ENCODE measurements at regions not wholly inside any gene's neighbourhood (a gene's known extent, or its start where the extent isn't known, plus 50 kb on each side); places are given as distances from the start of the nearest gene placed in this dataset.

DNA sequence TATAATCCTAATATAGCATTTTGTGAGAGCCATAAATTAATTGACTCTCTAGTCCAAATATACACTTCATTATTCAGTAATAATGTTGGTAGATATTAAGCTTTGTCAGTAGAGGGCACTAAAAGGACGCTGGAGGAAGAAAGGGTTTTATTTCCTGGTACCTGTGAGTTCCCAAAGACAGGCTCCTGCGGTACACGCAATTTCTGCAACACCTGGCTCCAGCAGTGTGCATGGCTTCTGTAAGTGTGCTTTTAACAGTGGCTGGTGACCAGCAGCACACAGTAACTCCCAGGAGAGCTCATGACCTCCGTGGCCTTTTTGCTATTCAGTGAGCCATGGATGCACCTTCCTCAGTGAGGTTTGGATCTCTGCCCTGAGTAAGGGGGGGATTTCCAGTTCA lies 338.3 kb upstream of the ZNF385D start:
- no peaks in the 10 kb centered on the region for H3F3A ChIP-seq (ENCODE audit: insufficient read depth)
- no peaks in the 10 kb centered on the region for H3K27me3 ChIP-seq (ENCODE audit: low read length)
- no peaks in the 10 kb centered on the region for H3K9me3 ChIP-seq (ENCODE audit: insufficient read depth, low read length)
- no peaks in the 10 kb centered on the region for H3K36me3 ChIP-seq (ENCODE audit: low read length)
- no peak overlapping the region for H3K4me3 ChIP-seq (ENCODE audit: insufficient read depth, low read length, poor library complexity, severe bottlenecking)
- no peak overlapping the region for H3K9ac ChIP-seq (ENCODE audit: low read length)
- no peak for TF ChIP-seq EZH2phosphoT487 (conservative IDR thresholded peaks at IDR 0.05; ENCODE audit: low read length)
- TF ChIP-seq, protein P1, sequence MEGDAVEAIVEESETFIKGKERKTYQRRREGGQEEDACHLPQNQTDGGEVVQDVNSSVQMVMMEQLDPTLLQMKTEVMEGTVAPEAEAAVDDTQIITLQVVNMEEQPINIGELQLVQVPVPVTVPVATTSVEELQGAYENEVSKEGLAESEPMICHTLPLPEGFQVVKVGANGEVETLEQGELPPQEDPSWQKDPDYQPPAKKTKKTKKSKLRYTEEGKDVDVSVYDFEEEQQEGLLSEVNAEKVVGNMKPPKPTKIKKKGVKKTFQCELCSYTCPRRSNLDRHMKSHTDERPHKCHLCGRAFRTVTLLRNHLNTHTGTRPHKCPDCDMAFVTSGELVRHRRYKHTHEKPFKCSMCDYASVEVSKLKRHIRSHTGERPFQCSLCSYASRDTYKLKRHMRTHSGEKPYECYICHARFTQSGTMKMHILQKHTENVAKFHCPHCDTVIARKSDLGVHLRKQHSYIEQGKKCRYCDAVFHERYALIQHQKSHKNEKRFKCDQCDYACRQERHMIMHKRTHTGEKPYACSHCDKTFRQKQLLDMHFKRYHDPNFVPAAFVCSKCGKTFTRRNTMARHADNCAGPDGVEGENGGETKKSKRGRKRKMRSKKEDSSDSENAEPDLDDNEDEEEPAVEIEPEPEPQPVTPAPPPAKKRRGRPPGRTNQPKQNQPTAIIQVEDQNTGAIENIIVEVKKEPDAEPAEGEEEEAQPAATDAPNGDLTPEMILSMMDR (IDR thresholded peaks at IDR 0.05; ENCODE audit: insufficient read depth, low read length, poor library complexity, severe bottlenecking) = peak; percentile 38
- no peaks in the 10 kb centered on the region for H3K79me2 ChIP-seq (ENCODE audit: insufficient read depth, low read length)
- peak overlapping the region; percentile 51 for H2AFZ ChIP-seq (ENCODE audit: low read depth, low read length, severe bottlenecking)
- no peak overlapping the region for H3K4me2 ChIP-seq (ENCODE audit: low read depth, low read length, poor library complexity, severe bottlenecking)
- no peaks in the 10 kb centered on the region for H4K20me1 ChIP-seq (ENCODE audit: low read depth, low read length)
- H3K9me2 ChIP-seq (replicated peaks; ENCODE audit: insufficient read depth, low read length) = no peaks in the 10 kb centered on the region
- H3K27ac ChIP-seq (ENCODE audit: low read depth, low read length) = no peak overlapping the region

DNA sequence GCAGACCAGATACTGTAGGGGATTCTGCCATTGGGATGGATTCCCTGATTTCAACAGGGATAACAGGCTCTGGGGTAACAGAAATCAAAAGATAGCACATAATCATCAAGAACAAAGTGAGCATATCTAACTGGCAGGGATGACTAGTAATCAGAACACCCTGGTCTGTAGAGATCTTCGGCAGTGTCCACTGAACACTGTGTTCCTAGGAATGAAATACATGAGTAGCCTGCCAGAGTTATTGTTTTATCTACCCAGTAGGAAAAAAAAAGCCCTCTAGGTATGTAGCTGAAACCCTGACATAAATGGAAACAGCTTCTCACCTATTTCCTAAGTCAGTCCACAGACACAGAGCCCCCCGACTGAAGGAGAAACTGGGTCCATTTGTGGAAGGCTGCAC lies 340.3 kb upstream of the ZNF385D start:
- H4K20me1 ChIP-seq (ENCODE audit: low read depth, low read length) = no peaks in the 10 kb centered on the region
- H3K4me2 ChIP-seq (ENCODE audit: low read depth, low read length, poor library complexity, severe bottlenecking) = no peak overlapping the region
- H3K27ac ChIP-seq (ENCODE audit: low read depth, low read length) = no peak overlapping the region
- H3K79me2 ChIP-seq (ENCODE audit: insufficient read depth, low read length) = no peaks in the 10 kb centered on the region
- H3K9ac ChIP-seq (ENCODE audit: low read length) = no peak overlapping the region
- no peaks in the 10 kb centered on the region for H3K27me3 ChIP-seq (ENCODE audit: low read length)
- no peak overlapping the region for H2AFZ ChIP-seq (ENCODE audit: low read depth, low read length, severe bottlenecking)
- no peaks in the 10 kb centered on the region for H3K36me3 ChIP-seq (ENCODE audit: low read length)
- no peak for TF ChIP-seq EZH2phosphoT487 (conservative IDR thresholded peaks at IDR 0.05; ENCODE audit: low read length)
- TF ChIP-seq, protein P1 (IDR thresholded peaks at IDR 0.05; ENCODE audit: insufficient read depth, low read length, poor library complexity, severe bottlenecking) = no peak
- H3K9me2 ChIP-seq (replicated peaks; ENCODE audit: insufficient read depth, low read length) = no peaks in the 10 kb centered on the region
- H3K9me3 ChIP-seq (ENCODE audit: insufficient read depth, low read length) = no peaks in the 10 kb centered on the region
- H3K4me3 ChIP-seq (ENCODE audit: insufficient read depth, low read length, poor library complexity, severe bottlenecking) = no peak overlapping the region
- no peaks in the 10 kb centered on the region for H3F3A ChIP-seq (ENCODE audit: insufficient read depth)

DNA sequence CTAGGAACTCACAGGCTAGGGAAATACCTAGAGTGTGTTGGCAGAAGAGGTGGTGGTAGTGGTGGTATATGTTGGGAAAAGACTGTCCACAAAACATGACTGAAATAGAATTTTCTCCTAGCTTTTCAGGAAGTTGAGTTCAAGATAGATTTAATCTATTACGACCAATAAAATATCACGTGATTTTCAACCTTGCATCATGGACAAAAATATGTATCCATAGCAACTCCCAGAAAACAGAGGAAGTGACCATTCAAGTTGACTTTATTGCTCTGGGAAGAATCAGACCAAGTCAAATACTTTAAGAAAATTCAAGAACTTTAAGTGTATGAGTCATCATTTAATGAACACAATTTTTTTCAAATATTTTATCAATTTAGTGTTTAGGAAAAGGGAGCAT lies 347.0 kb upstream of the ZNF385D start:
- no peaks in the 10 kb centered on the region for H3K9me2 ChIP-seq (replicated peaks; ENCODE audit: insufficient read depth, low read length)
- no peaks in the 10 kb centered on the region for H3F3A ChIP-seq (ENCODE audit: insufficient read depth)
- no peak overlapping the region for H3K4me3 ChIP-seq (ENCODE audit: insufficient read depth, low read length, poor library complexity, severe bottlenecking)
- H3K4me2 ChIP-seq (ENCODE audit: low read depth, low read length, poor library complexity, severe bottlenecking) = no peak overlapping the region
- no peaks in the 10 kb centered on the region for H3K79me2 ChIP-seq (ENCODE audit: insufficient read depth, low read length)
- no peaks in the 10 kb centered on the region for H3K27me3 ChIP-seq (ENCODE audit: low read length)
- H3K36me3 ChIP-seq (ENCODE audit: low read length) = no peaks in the 10 kb centered on the region
- H2AFZ ChIP-seq (ENCODE audit: low read depth, low read length, severe bottlenecking) = no peak overlapping the region
- no peaks in the 10 kb centered on the region for H3K9me3 ChIP-seq (ENCODE audit: insufficient read depth, low read length)
- H4K20me1 ChIP-seq (ENCODE audit: low read depth, low read length) = no peaks in the 10 kb centered on the region
- H3K9ac ChIP-seq (ENCODE audit: low read length) = no peak overlapping the region
- H3K27ac ChIP-seq (ENCODE audit: low read depth, low read length) = no peak overlapping the region
- TF ChIP-seq, protein P1 (IDR thresholded peaks at IDR 0.05; ENCODE audit: insufficient read depth, low read length, poor library complexity, severe bottlenecking) = no peak
- no peak for TF ChIP-seq EZH2phosphoT487 (conservative IDR thresholded peaks at IDR 0.05; ENCODE audit: low read length)
